Stimulated activated CD8-positive, alpha-beta memory T cell treated with anti-CD3 and anti-CD28 coated beads, Interleukin-7, amount 100 ng/mL, for 48 hours (primary cell): ENCODE measurements at regions not wholly inside any gene's neighbourhood (a gene's known extent, or its start where the extent isn't known, plus 50 kb on each side); places are given as distances from the start of the nearest gene placed in this dataset.

Experiments used
- DNase-seq, 2 donors: peaks; one replicate each; pipeline ENCODE4 v3.0.0-alpha.2; 2020; ENCODE audit warnings: low read depth in 1 of 2; ENCODE audit errors: extremely low read depth in 1 of 2

DNA sequence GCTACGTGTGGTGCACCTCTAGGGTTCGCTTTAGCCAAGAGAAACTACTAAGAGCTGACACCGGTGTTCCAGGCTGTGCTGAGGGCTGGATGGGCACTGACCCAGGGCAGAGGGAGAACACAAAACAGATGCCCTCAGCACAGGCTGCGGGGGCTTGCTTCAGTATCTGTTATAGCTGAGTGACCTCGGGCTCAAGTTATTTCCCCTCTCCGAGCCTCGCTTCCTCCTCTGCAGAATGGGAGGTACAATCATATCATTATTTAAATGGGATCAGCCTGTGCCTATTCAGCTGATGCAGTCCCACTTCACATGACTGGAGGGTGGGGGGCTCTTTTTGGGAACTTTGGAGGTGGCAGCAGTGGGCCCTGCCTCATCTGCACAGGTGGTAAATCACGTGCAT, 156.1 kb upstream of the APCDD1 start:
- no peak for DNase-seq

DNA sequence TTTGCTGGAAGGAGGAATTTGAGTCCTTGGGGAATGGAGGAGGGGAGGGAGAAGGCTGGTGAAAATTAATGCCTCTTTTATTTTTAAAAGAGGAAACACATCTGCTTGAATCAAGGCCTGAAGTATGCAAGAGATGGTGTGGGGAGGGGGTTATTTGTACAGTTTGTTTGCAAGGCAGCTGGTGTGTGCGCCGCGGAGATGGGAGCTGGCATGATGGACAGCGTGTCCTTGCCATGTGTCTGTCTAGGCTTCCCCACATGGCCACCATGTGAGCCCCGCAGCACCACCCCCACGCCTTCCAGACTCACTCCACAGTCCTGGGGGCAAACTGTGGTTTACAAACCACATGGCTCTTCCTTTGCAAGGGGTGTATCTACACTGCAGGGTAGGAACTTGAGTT, 154.8 kb upstream of the APCDD1 start:
- DNase-seq, result no peak

DNA sequence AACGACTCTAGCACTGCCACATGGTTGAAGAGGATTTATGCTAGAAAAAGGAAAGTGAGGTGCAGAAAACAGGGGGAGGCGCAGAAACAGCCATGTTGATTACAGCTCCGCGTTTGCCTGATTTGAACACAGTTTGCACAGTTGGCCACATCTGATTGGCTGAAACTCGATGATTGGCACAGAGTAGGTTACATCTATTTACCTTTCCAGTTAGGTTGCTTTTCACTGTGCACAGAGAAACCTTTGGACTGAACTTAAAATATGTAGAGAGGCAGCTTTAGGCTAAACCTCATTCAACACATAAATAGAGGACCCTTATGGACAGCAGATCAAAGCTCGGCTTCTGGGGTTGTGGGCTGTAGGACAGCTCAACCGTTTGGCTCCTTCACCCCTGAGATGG, 153.7 kb upstream of the APCDD1 start:
- DNase-seq, result no peak

DNA sequence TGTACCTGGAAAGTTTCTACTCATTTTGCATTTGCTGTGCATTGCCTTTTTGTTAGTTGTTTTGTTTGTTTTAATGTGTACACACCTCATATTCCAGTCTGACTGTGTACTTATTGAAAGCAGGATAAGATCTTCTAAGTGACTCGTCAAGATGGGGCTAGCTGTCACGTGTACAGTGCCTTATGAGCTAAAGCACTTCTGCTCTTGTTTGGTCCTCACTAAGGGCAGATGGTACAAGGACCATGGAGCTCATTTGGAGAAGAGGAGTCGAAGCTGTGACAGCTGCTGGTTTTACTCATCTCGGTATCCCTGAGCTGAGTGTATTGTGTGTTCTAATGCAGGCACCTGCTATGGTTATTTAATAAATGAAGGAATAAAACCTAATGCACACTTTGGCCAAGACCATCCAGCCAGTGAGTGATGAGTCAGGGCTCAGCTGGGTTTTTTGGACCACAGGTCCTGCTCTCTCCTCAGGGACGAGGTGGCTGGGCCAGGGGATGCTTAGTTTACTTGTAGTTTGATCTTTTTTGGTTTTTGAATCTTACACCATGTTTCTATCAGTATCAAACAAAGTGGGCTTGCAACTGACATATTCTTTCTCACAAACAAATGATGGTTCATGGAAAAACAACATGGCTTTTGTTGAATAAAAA, 152.5 kb upstream of the APCDD1 start:
- DNase-seq, result no peak

DNA sequence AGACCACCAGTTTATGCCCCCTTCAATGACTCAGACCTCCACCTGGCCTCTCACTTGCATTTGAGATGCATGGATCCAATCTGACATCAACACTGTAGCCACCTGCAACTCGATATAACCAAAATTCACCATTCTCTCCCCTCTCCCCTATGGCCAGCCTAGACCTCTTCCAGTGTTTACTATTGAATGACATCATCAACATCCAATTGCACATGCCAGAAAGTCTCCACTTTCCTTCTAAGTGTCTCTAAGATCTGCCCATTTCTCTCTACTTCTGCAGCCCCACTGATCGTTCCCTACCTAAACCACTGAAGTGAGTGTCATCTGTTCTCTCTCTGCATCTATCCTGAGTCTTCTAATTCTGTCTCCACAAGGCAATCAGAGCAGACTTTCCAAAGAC, 151.3 kb upstream of the APCDD1 start:
- no peak for DNase-seq

DNA sequence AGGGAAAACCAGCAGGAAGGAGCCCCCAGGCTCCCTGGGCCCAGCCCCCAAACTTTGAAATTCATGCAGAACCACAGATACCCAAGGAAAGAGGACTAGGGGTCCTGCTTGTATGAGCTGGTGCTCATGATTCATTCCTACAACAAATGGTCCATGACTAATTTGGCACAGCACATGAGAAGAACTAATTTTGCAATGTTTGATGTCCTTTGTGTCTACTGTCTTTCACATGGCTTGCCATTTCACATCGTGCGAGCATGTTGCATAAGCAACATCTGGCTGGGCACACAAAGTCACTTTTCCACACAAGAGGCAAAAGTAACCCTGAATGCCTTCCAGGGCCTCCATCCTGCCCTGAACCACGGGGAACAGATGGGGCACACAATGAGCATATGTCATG, 149.6 kb upstream of the APCDD1 start:
- DNase-seq, result no peak

DNA sequence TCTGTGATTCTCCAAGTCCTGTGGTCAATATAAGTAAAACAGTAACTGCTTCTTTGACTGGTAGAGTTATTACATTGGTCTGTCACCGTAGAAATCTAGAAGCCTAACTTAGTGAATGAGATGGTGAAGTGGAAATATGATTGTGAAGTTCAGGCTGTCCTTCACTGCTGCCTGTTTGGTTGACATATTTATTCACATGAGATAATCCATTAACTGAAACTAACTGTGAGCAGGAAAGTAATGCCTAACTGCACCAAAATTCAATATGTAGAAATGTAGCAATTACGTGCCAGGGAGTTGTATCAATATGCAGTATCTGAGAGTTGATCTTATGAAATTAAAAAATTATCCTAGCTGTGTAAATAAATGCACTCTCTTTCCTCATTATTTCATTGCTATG, 147.7 kb upstream of the APCDD1 start:
- no peak for DNase-seq

DNA sequence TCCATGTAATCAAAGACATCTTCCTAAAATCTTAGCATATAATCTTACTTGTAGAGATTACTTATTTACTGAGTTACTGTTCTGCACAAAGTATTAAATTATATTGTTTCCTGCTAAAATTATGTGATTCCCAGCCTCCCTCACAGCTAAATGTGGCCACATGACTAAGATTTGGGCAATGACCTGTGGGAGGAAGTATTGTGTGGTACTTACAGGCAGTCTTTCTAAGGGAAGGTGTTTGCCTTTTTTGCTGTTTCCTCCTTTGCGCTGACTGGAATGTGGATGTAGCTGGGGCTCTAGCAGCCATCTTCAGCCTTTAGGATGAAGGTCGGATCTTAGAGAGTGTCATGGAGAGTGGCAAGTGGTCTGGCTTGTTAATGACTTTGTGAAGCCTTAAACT, 146.3 kb upstream of the APCDD1 start:
- no peak for DNase-seq

DNA sequence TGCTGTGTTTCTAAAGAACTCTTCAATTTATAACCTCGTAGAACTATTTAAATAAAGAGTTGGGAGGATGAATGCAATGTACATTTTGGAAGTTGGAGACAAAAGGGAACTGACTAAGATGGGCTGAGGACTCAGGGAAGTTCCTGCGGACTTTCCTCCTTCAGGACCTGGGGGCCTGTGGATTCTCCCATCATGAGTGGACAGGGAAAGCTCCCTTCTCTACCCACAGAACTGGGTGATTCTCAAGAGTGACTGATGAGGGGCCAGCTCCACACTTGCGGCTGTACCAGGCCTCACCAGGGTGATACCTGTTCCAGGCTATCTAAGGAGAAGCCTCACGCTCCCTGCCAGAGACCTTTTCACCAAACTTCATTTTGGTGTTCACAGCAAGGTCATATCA, 143.8 kb upstream of the APCDD1 start:
- DNase-seq, result no peak

DNA sequence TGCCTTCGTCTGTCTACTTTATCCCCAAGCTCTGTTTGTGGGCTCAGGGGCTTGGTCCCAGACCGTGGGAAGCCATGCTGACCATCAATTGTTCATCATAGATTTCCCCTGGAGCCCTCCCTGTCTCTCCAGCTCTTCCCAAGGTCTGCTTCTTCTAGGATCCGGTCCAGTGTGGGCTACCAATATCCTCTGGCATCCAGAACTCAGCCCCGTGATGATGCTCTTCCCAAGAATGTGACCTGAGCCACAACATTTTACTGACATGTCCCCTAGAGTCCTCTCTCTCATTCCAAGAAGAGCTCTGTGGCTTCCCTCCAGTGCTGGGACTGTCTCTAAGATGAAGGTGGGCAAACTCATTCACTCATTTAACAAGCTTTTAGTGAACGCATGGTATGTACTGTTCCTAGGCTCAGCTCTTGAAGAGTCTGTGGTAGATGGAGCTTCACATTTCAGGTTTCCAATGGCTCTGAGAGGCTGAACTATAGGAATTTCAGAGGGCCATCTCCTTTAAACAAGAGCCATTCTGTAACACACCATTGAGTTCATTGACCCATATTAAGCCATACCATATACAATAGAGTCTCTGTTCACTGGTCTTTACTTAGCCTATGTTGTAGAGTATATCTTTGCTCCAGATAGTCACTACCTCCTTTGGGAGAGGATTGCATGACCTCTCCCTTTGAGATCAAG, 142.0 kb upstream of the APCDD1 start:
- DNase-seq, result no peak

DNA sequence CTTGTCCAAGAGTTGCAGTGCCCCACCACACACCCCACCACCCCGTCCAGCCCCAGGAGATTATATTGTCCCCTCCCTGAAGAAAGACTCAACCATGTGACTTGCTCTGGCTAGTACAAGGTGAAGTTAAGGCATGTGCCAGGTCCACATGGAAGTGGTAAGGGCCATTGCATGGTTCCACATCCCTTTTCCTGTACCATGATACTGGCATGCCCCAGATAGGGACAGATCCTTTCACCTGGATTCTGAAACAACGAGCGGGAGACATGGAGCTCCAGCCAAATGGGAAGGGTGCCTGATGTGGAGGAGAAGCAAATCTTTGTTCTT, 141.5 kb upstream of the APCDD1 start:
- no peak for DNase-seq

DNA sequence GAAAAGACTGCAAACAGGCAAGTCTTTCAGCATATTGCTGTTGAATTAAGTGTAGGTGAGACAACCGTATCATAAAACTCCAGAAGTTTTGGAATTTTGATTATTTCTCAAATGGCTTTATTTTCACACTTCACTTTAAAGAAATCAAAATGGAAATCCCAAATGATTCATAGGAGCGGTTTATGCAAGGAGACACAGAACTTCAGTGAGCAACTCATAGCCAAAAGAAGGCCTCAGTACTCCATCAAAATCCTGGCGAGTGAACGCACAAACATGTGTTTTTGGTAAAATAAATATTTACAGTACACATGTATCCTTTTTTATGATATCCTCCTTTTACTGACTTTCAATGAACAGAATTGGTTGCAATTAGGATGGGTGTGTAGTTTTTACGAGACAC, 140.4 kb upstream of the APCDD1 start:
- no peak for DNase-seq

DNA sequence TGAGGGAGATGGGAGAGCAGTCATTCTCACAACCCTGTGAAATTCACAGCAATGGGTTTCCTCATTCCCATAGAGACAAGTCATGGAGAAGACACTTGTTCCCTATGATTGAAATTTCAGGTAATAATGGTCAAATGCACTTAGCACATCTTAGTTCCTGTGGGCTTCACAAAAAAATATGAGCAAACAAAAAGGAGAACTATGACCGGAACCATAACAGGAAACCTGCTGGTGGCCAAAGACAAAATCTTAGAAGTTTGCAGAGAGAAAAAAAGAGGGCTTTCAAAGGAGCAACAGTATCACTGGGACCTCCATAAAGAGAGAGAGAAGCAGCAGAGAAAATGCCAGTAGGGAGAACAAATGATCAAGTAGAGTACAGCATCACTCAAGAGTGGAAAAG, 138.9 kb upstream of the APCDD1 start:
- no peak for DNase-seq

DNA sequence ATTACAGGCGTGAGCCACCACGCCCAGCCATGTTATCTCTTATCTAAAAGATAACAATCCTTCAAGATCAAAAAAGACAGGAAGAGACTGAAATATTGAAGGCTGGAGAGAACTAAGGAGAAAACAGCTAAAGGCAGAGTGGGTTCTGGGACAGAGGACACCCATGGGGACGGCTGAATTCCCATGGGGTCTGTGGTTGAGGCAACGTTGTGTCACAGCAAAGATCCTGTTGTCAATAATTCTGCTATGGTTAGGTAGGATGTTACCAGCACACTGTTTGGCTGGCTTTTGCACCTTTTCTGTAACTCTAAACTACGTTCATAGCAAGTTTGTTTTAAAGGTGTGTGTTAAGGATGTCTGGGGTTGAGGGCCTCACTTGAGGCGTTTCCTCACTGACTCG, 137.7 kb upstream of the APCDD1 start:
- DNase-seq, result no peak

DNA sequence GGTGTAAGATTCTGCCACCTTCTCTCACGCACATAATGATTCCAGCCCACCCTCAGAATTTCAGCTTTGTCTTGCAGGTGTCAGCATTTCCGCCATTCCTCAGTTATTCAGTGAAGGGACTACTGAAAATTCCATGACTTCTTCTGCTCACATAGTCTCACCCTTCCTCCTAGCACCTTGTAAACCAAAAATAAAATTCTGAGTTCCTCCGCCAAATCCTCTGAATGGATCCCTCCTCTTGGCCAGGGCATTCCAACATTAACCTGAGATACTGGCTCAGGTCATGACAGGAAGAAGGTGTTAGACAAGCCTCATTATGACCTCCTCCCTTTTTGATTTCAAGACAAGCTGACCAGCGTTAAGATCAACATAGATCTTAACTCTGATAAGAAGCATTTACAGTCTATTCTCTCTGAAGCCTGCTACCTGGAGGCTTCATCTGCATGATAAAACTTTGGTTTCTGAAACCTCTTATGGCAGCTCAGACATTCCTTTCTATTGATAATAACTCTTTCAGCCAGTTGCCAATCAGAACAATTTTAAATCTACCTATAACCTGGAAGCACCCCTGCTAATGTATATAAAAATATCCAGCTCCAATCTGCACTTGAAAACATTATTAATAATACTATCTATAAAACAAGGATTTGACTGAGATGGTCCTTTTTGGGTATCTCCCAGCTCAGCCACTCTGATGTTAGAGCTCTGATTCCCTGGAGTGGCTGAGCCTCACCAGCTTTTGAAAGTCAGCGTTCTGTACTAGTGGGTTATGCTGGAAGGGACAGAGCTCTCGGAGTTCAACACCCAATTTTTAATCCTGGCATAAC, 136.4 kb upstream of the APCDD1 start:
- DNase-seq, result no peak

DNA sequence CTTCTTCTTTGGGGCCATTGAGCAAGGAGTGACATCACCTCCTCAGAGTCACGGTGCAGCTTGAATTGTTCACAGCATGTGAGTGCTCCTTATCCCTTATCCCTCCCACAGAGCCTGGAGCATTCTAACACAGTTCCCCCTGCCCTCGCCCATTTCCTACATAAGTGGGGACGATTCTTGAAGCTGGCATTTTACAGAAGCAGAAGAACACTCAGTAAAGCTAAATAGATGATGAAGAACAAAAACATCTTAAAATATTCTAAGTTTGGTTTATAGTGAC, 135.8 kb upstream of the APCDD1 start:
- no peak for DNase-seq

DNA sequence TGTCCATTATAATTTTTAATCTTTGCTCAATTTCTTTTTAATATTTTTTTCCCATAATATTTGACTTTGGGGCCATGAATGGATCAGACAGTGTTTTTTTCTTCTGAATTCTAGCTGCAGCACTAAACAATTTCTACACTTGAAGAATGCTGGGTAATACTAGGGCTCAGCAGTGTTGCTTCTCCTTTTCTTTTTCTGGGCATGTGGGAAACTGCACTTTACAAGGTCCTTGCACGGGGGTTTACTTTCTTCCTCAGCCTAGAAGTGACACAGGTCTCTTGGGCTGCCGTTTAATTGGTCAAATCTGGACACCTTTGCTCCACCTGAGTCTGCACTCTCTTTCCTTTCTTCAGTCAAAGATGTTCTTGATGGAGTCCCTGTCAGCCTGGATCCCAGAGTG, 135.4 kb upstream of the APCDD1 start:
- no peak for DNase-seq

DNA sequence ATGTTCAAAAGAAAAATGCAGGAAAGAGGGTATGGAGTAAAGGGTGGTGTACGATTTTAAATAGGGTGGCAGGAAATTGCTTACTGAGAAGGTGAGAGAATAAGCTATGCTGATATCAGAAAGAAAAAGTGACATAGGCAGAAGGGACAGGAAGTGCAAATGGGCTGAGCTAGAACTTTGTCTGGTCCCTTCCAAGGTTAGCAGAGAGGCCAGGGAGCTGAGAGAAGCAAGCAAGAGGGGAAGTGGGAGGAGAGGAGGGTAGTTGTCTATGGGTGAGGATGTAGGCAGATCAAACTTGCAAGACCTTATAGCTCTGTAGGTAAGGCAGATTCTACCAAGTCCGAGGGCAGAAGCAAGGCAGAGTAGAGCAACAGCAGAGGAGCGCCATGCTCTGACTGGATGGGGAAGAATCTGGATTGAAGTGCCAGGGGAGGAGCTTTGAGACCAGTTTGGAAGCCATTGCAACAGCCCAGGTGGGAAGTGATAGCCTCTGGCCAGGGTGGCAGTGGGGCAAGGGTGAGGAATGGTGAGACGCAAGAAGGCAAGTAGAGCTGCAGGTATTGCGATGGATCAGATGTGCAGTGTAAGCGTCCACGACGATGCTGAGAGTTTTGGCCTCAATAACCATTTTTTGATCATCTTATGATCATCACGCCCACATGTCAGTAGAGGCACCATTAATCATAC, 134.4 kb upstream of the APCDD1 start:
- no peak for DNase-seq

DNA sequence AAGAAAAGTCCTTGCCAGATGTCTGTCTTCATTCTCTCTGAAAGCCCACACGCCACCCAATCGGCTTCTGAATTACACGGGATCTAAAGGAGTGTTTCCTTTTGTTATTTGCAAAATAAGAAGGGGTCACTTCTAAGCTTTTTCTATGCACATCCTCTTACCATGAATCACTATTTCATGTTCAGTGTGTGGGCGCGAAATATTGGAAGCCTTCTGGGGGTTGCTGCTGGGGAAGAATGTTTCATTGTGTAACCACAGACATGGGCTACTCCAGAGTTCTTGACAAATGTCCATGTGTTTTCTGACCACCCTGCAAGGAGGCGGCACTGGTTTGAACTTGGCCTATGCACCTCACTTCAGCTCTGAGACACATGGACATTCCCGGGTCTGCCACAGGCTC, 133.6 kb upstream of the APCDD1 start:
- DNase-seq, result no peak

DNA sequence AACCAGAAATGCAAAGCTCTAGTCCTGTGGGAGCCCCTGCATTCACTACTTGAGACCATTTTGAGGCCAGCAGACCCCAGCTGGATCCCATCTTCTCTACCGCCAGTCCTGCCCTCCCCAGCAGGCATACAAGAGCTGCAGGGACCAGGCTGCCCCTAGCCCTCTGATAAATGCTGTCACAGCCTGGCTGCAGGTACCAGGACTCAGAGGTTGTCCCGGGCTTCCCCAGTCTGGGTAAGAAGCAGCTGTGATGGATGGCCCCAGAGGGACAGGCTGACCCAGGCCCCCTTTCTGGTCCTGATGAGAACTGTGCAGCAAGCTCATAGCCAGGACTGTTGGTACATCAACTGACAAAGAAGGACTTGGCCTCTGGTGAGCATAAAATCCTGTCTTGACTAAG, 132.9 kb upstream of the APCDD1 start:
- DNase-seq, result no peak

DNA sequence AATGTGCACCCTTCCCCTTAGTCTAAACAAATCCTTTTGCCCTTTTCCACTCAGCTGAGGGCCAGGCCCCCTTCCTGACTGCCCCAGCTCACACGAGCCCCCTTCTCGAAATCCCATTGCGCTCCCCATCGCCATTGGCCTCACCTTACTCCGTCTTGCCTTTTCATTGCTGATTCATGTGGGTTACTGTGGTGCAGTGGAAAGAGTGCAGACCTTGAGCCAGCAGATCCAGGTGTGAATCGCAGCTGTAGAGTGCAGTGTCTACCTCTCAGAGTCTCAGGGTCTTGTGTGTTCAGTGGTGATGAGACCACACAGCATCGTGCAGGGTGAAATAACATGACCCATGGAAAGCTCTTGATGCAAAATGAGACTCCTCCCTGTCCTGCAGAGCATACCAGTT, 132.4 kb upstream of the APCDD1 start:
- no peak for DNase-seq

DNA sequence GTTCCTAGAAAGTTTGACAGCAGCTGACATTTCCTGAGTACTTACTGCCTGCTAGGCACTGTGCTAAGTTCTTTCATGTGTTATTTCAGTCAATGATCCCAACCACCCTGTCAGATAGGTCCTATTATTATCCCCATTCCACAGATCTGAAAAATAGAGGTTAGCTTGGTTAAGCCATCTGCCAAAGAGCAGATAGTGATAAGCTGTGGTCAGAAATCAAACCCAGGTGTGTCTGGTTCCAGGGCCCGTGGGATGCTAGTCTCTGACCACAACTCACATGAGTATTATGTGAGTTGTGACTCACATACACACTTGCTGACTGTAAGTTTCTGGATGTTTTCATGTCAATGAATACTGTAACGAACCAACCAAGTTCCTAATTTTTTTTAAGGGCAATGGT, 132.0 kb upstream of the APCDD1 start:
- DNase-seq, result no peak
